Pulmonary artery endothelial cell (primary cell): ENCODE measurements at regions not wholly inside any gene's neighbourhood (a gene's known extent, or its start where the extent isn't known, plus 50 kb on each side); places are given as distances from the start of the nearest gene placed in this dataset.

Source experiments
- DNase-seq: peaks from one replicate; pipeline ENCODE4 v3.0.0-alpha.2; 2011; ENCODE audit warnings: low read depth, low spot score

- DNase-seq, result no peak
Measured at GRCh38 chr16:72415379-72415778, 243.4 kb upstream of the PMFBP1 start.

GRCh38 chr16:72410492-72410891, 238.5 kb upstream of the PMFBP1 start:
- no peak for DNase-seq

DNA sequence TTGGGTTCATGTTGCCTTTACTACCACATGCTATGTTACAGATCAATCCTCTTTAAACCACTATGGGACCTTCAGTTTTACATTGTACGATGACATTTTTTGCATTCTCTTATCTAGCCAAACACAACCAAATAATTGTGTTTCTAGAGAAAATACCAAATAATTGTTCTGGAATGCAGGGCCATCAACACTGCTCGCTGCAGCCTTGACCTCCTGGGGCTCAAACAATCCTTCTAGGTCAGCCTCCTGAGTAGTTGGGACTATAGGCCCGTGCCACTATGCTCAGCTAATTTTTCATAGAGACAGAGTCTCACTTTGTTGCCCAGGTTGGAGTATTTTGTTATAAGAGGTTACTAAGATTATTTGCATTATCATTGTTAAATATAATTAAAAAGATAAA, 237.5 kb upstream of the PMFBP1 start:
- no peak for DNase-seq

- no peak for DNase-seq
Measured at GRCh38 chr16:72406390-72406789, 234.4 kb upstream of the PMFBP1 start.

DNA sequence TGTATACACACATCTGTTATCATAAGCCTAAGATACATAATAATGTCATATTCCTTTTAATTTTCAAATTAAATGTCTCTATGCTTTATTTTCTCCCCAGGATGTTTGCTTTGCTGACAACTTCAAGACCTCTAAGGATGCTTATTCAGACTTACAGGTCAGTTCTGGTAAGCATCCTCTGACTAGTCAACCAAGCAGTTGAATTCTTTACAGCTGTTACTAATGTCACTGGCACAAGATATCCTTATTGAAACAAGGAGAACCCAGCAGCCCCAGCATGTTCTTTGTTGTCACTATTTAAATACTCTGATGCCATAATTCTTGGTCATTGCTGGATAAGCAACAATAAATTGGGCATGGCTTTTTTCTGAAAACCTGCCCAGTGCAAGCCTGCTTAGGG, 232.3 kb upstream of the PMFBP1 start:
- no peak for DNase-seq

DNA sequence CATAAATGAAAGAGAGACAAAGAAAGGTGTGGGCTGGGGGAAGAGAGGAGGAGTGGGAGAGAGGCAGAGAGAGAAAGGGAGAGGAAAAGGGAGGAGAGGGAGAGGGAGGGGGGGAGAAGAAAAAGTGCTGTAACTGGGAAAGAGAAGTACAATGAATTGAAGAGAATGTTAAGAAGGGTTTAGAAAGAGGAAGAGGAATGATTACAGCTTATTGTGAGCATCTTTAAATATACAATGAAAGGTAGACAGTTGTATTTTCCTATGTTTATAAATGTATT, 229.1 kb upstream of the PMFBP1 start:
- DNase-seq, result no peak

- peak; percentile 8 for DNase-seq
Measured at GRCh38 chr16:72400257-72401083, 228.5 kb upstream of the PMFBP1 start.

DNA sequence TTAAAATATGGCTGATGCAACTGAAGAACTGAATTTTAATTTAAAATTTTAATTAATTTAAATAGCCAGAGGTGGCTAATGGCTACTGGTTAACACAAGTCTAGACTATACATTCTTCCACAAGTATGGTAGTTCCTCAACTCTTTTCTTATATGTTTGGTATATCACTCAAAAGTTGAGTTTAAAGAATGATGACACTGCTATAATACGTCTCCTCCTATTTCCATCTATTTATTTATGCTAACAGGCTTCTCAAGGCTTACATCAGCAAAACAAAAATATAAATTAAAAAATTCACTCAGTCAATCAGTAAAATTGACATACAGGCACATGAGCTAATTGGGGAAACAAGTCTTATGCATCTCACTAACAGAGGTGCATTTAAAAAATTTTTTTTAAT, 227.9 kb upstream of the PMFBP1 start:
- no peak for DNase-seq

DNA sequence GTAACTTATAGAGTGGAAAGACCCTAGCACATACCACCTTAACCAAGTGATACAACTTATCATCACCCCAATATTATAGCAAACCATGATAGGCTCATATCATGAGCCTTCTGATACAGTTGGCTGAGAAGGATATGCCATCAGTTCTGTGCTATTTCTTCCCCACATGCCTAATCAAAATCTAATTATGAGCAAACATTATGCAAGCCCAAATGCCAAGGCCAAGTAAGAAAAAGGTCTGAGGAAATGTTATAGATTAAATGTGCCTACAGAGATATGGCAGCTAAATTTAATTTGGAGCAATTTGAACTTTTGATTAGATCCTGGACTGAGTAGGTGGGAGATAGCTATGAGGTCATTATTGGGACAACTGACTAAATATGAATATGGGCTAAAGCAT, 225.9 kb upstream of the PMFBP1 start:
- no peak for DNase-seq

DNA sequence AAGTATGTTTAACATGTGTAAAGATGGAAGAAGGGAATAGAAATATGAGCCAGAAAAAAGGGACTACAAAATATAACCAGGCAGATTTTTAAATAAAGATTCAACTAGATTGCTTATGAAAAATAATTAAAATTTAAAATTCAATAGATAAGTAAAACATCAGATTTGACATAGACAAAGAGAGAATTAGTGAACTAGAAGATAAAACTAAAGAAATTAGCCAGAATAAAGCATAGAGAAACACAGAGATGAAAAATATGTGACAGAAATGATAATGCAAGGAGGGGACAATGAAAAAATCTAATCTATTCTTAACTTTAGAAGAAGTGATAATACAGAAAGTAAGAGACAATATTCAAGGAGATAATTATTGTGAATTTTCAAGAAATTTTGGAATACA, 222.6 kb upstream of the PMFBP1 start:
- no peak for DNase-seq

GRCh38 chr16:72389791-72390190, 217.8 kb upstream of the PMFBP1 start:
- DNase-seq, result no peak

- no peak for DNase-seq
Measured at GRCh38 chr16:72388007-72388406, 216.1 kb upstream of the PMFBP1 start.

GRCh38 chr16:72384651-72385050, 212.7 kb upstream of the PMFBP1 start:
- no peak for DNase-seq

- no peak for DNase-seq
Measured at GRCh38 chr16:72380283-72380682, 208.3 kb upstream of the PMFBP1 start.

- no peak for DNase-seq
Measured at GRCh38 chr16:72373201-72373600, 201.2 kb upstream of the PMFBP1 start.

GRCh38 chr16:72372087-72373045, 200.4 kb upstream of the PMFBP1 start:
- DNase-seq, result no peak

DNA sequence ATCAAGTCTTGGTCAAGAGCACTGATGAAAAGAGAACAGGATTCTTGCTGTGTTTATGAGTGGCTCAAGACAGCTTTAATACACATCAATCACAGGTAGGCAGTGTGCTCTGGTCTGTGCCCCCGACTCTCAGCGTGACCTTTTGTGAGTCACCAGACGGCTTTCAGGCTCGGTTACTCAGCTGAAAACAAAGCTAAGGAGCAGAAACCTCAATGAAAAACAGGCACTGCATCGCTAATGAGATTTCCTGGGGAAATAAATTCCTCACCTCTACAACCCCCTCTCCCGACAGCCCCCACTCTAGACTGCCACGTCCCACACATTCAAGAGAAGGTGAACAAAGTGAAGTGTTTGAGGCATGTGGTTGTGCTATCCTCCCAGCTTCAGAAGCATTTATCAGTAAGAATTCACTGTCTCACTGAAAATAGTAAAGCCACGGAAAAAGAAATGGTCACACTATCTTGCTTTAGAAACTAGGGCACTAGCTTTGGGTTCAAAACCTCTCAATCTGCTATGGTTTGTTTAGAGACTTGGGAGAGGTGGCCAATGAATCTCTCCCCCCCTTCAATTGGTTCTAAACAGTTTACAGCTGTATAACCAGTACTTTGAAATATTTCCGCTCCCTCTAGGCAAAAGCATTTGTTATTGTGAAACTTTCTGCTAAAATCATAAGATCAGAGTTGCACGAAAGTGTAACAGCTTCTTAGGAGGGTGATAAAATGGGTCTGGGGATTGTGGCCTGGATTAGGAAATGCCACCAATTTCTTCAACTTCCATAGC, 199.5 kb upstream of the PMFBP1 start:
- DNase-seq, result peak; percentile 81

- no peak for DNase-seq
Measured at GRCh38 chr16:72369274-72369673, 197.3 kb upstream of the PMFBP1 start.

- DNase-seq, result no peak
Measured at GRCh38 chr16:72367851-72368250, 195.9 kb upstream of the PMFBP1 start.

DNA sequence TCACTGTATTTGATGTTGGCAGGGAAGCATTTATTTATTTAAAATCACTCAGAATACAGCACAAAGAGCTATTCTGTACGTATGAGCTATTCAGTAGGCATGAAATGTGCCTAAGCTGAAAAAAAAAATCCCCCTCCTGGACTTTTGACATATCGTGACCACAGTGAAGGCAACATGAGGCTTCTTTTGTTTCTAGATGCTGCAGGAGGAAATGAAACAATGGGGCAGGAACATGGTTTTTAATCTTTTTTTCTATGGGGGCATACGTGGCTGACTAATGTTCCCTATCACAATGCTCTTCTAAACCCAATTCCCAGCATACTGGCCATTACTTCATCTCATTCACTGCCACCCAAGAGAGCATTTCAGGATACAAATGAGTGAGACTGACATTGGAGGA, 191.0 kb upstream of the PMFBP1 start:
- peak; percentile 86 for DNase-seq

GRCh38 chr16:72362476-72362875, 190.5 kb upstream of the PMFBP1 start:
- no peak for DNase-seq

- no peak for DNase-seq
Measured at GRCh38 chr16:72357910-72358309, 186.0 kb upstream of the PMFBP1 start.
